CD4-positive, alpha-beta T cell treated with Interleukin-12 subunit alpha and Interleukin-12 subunit beta, for 1 hour (primary cell): ENCODE measurements at regions not wholly inside any gene's neighbourhood (a gene's known extent, or its start where the extent isn't known, plus 50 kb on each side); places are given as distances from the start of the nearest gene placed in this dataset.
"Not testable (repeated sequence)": the region's sequence is repeated elsewhere in the genome, so short reads cannot be mapped to it uniquely, and the experiment has no call there.

Experiments
- DNase-seq: peaks from one replicate; pipeline ENCODE4 v3.0.0-alpha.2; 2020

GRCh38 chr14:40218282-40218941 lies 786.2 kb upstream of the FBXO33 start:
- no peak for DNase-seq

GRCh38 chr14:40216976-40217375 lies 784.7 kb upstream of the FBXO33 start:
- no peak for DNase-seq

- not testable (repeated sequence) for DNase-seq
Measured at GRCh38 chr14:40216408-40216807, 784.2 kb upstream of the FBXO33 start.

- DNase-seq, result no peak
Measured at GRCh38 chr14:40213701-40214100, 781.5 kb upstream of the FBXO33 start.

GRCh38 chr14:40204441-40205175 lies 772.4 kb upstream of the FBXO33 start:
- no peak for DNase-seq

- no peak for DNase-seq
Measured at GRCh38 chr14:40199101-40199500, 766.9 kb upstream of the FBXO33 start.

GRCh38 chr14:40197344-40197743 lies 765.1 kb upstream of the FBXO33 start:
- DNase-seq, result no peak

GRCh38 chr14:40188006-40188405 lies 755.8 kb upstream of the FBXO33 start:
- DNase-seq, result no peak

- no peak for DNase-seq
Measured at GRCh38 chr14:40164083-40164482, 731.9 kb upstream of the FBXO33 start.

GRCh38 chr14:40139657-40140056 lies 707.4 kb upstream of the FBXO33 start:
- DNase-seq, result no peak

GRCh38 chr14:40133463-40133862 lies 701.2 kb upstream of the FBXO33 start:
- no peak for DNase-seq

GRCh38 chr14:40129159-40129558 lies 696.9 kb upstream of the FBXO33 start:
- DNase-seq, result no peak

GRCh38 chr14:40123816-40124215 lies 691.6 kb upstream of the FBXO33 start:
- DNase-seq, result no peak

- no peak for DNase-seq
Measured at GRCh38 chr14:40122968-40123648, 690.9 kb upstream of the FBXO33 start.

GRCh38 chr14:40119765-40120164 lies 687.5 kb upstream of the FBXO33 start:
- no peak for DNase-seq

GRCh38 chr14:40119321-40119720 lies 687.1 kb upstream of the FBXO33 start:
- no peak for DNase-seq

- DNase-seq, result no peak
Measured at GRCh38 chr14:40115583-40115982, 683.4 kb upstream of the FBXO33 start.

GRCh38 chr14:40113671-40114070 lies 681.4 kb upstream of the FBXO33 start:
- no peak for DNase-seq

- no peak for DNase-seq
Measured at GRCh38 chr14:40100544-40101196, 668.4 kb upstream of the FBXO33 start.

GRCh38 chr14:40099316-40099715 lies 667.1 kb upstream of the FBXO33 start:
- DNase-seq, result no peak

GRCh38 chr14:40098468-40098867 lies 666.2 kb upstream of the FBXO33 start:
- DNase-seq, result no peak

GRCh38 chr14:40096968-40097367 lies 664.7 kb upstream of the FBXO33 start:
- DNase-seq, result no peak

- DNase-seq, result no peak
Measured at GRCh38 chr14:40093800-40094199, 661.6 kb upstream of the FBXO33 start.

- no peak for DNase-seq
Measured at GRCh38 chr14:40074169-40074568, 641.9 kb upstream of the FBXO33 start.
